K562 (cell line): ENCODE measurements at regions not wholly inside any gene's neighbourhood (a gene's known extent, or its start where the extent isn't known, plus 50 kb on each side); places are given as distances from the start of the nearest gene placed in this dataset.

Experiments used
- CREBBP ChIP-seq: IDR thresholded peaks from one replicate; pipeline ENCODE4 v1.6.1; 2012; ENCODE audit warnings: low read depth, mild to moderate bottlenecking, control low read depth, inconsistent platforms, low read length
- STAT6 ChIP-seq: sonication (generic); formaldehyde crosslinking; IDR thresholded peaks from 2 replicates; pipeline ENCODE4 v1.8.1; 2023; ENCODE audit warnings: mild to moderate bottlenecking, missing genetic modification reagents
- TF ChIP-seq, protein P1 (sequence below): sonication (generic); formaldehyde crosslinking; IDR thresholded peaks from 2 replicates; pipeline ENCODE4 v1.8.1; 2023; ENCODE audit warnings: missing genetic modification reagents, mild to moderate bottlenecking, borderline replicate concordance
- TF ChIP-seq, protein P2 (sequence below): fragments of 250-450 bp; sonication (Bioruptor Pico); IDR thresholded peaks from 2 replicates; pipeline ENCODE4 v1.8.0; 2021; ENCODE audit warnings: moderate library complexity, mild to moderate bottlenecking, inconsistent platforms

- TF ChIP-seq STAT6 (no peak), CREBBP (no peak)
- TF ChIP-seq, protein P1, sequence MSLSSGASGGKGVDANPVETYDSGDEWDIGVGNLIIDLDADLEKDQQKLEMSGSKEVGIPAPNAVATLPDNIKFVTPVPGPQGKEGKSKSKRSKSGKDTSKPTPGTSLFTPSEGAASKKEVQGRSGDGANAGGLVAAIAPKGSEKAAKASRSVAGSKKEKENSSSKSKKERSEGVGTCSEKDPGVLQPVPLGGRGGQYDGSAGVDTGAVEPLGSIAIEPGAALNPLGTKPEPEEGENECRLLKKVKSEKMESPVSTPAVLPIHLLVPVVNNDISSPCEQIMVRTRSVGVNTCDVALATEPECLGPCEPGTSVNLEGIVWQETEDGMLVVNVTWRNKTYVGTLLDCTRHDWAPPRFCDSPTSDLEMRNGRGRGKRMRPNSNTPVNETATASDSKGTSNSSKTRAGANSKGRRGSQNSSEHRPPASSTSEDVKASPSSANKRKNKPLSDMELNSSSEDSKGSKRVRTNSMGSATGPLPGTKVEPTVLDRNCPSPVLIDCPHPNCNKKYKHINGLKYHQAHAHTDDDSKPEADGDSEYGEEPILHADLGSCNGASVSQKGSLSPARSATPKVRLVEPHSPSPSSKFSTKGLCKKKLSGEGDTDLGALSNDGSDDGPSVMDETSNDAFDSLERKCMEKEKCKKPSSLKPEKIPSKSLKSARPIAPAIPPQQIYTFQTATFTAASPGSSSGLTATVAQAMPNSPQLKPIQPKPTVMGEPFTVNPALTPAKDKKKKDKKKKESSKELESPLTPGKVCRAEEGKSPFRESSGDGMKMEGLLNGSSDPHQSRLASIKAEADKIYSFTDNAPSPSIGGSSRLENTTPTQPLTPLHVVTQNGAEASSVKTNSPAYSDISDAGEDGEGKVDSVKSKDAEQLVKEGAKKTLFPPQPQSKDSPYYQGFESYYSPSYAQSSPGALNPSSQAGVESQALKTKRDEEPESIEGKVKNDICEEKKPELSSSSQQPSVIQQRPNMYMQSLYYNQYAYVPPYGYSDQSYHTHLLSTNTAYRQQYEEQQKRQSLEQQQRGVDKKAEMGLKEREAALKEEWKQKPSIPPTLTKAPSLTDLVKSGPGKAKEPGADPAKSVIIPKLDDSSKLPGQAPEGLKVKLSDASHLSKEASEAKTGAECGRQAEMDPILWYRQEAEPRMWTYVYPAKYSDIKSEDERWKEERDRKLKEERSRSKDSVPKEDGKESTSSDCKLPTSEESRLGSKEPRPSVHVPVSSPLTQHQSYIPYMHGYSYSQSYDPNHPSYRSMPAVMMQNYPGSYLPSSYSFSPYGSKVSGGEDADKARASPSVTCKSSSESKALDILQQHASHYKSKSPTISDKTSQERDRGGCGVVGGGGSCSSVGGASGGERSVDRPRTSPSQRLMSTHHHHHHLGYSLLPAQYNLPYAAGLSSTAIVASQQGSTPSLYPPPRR: no peak
- TF ChIP-seq, protein P2, sequence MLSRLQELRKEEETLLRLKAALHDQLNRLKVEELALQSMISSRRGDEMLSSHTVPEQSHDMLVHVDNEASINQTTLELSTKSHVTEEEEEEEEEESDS (CRISPR knock-in tag): no peak
Observed at GRCh38 chr10:94213001-94213530, 149.7 kb downstream of the NOC3L start (continued).
